Inferior parietal cortex (tissue), 1 donor: ENCODE measurements at regions not wholly inside any gene's neighbourhood (a gene's known extent, or its start where the extent isn't known, plus 50 kb on each side); places are given as distances from the start of the nearest gene placed in this dataset.
"Not testable (repeated sequence)": the region's sequence is repeated elsewhere in the genome, so short reads cannot be mapped to it uniquely, and the experiment has no call there.

ENCODE experiments used
- DNase-seq: peaks from one replicate; pipeline ENCODE4 v3.0.0-alpha.2; 2016; ENCODE audit errors: extremely low spot score

- DNase-seq, result no peak
Observed at GRCh38 chr10:52599551-52600200, 172.9 kb downstream of the MBL2 start.

GRCh38 chr10:52604131-52604530 lies 168.5 kb downstream of the MBL2 start:
- not testable (repeated sequence) for DNase-seq

GRCh38 chr10:52609071-52609470 lies 163.5 kb downstream of the MBL2 start:
- no peak for DNase-seq

GRCh38 chr10:52609626-52610240 lies 162.9 kb downstream of the MBL2 start:
- DNase-seq, result no peak

GRCh38 chr10:52615331-52615730 lies 157.3 kb downstream of the MBL2 start:
- peak; percentile 29 for DNase-seq

GRCh38 chr10:52615756-52616394 lies 156.7 kb downstream of the MBL2 start:
- DNase-seq, result peak; percentile 39

- DNase-seq, result no peak
Observed at GRCh38 chr10:52616395-52616764, 156.2 kb downstream of the MBL2 start.

- no peak for DNase-seq
Observed at GRCh38 chr10:52617346-52617745, 155.2 kb downstream of the MBL2 start.

GRCh38 chr10:52619052-52619451 lies 153.5 kb downstream of the MBL2 start:
- no peak for DNase-seq

- DNase-seq, result no peak
Observed at GRCh38 chr10:52621635-52622079, 150.9 kb downstream of the MBL2 start.

GRCh38 chr10:52623761-52624160 lies 148.8 kb downstream of the MBL2 start:
- DNase-seq, result no peak

GRCh38 chr10:52627279-52627678 lies 145.3 kb downstream of the MBL2 start:
- no peak for DNase-seq

GRCh38 chr10:52631146-52631545 lies 141.4 kb downstream of the MBL2 start:
- no peak for DNase-seq

- DNase-seq, result no peak
Observed at GRCh38 chr10:52631648-52632047, 140.9 kb downstream of the MBL2 start.

- DNase-seq, result no peak
Observed at GRCh38 chr10:52632591-52632990, 140.0 kb downstream of the MBL2 start.

GRCh38 chr10:52633266-52633665 lies 139.3 kb downstream of the MBL2 start:
- no peak for DNase-seq

- no peak for DNase-seq
Observed at GRCh38 chr10:52635651-52636050, 136.9 kb downstream of the MBL2 start.

- no peak for DNase-seq
Observed at GRCh38 chr10:52636874-52637273, 135.7 kb downstream of the MBL2 start.

- no peak for DNase-seq
Observed at GRCh38 chr10:52637592-52637991, 135.0 kb downstream of the MBL2 start.

GRCh38 chr10:52639652-52640051 lies 132.9 kb downstream of the MBL2 start:
- DNase-seq, result no peak

GRCh38 chr10:52642208-52642607 lies 130.4 kb downstream of the MBL2 start:
- DNase-seq, result no peak

- peak; percentile 85 for DNase-seq
Observed at GRCh38 chr10:52644373-52645186, 128.0 kb downstream of the MBL2 start.
